Mesenchymal stem cell (in vitro differentiated cells and primary cell): ENCODE measurements at regions not wholly inside any gene's neighbourhood (a gene's known extent, or its start where the extent isn't known, plus 50 kb on each side); places are given as distances from the start of the nearest gene placed in this dataset.

Source experiments
- DNase-seq: peaks from one replicate; pipeline ENCODE4 v3.0.0-alpha.2; 2013
- H2AFZ ChIP-seq: one replicate; pipeline ENCODE4 v1.6.1; 2013; ENCODE audit warnings: low read depth, mild to moderate bottlenecking, control low read depth, inconsistent platforms, low read length, moderate library complexity
- H2AK5ac ChIP-seq: 2 replicates; pipeline ENCODE4 v1.6.1; 2013; ENCODE audit warnings: low read length, moderate library complexity, mild to moderate bottlenecking, inconsistent platforms; ENCODE audit not compliant: severe bottlenecking
- H2BK120ac ChIP-seq: one replicate; pipeline ENCODE4 v1.6.1; 2013; ENCODE audit warnings: low read depth, mild to moderate bottlenecking, inconsistent platforms, low read length, moderate library complexity
- H2BK12ac ChIP-seq, 2 experiments: one replicate each; pipeline ENCODE4 v1.6.1; 2013; ENCODE audit warnings: inconsistent platforms in 2 of 2, low read length in 2 of 2, mild to moderate bottlenecking in 2 of 2, moderate library complexity in 2 of 2, control low read depth in 1 of 2
- H2BK15ac ChIP-seq: one replicate; pipeline ENCODE4 v1.6.1; 2013; ENCODE audit warnings: mild to moderate bottlenecking, low read depth, inconsistent platforms; ENCODE audit not compliant: poor library complexity, severe bottlenecking
- H2BK5ac ChIP-seq: 2 replicates; pipeline ENCODE4 v1.6.1; 2013; ENCODE audit warnings: low read depth, mild to moderate bottlenecking, low read length, control low read depth, inconsistent platforms; ENCODE audit not compliant: poor library complexity, severe bottlenecking
- H3K14ac ChIP-seq, 2 experiments: one replicate each; pipeline ENCODE4 v1.6.1; 2013; ENCODE audit warnings: inconsistent platforms in 2 of 2, low read length in 2 of 2, control low read depth in 1 of 2, mild to moderate bottlenecking in 1 of 2, moderate library complexity in 1 of 2
- H3K18ac ChIP-seq, 2 experiments: one replicate each; pipeline ENCODE4 v1.6.1; 2013; ENCODE audit warnings: inconsistent platforms in 2 of 2, low read length in 2 of 2, control low read depth in 1 of 2, low read depth in 1 of 2, mild to moderate bottlenecking in 1 of 2
- H3K23ac ChIP-seq, 2 experiments: one replicate each; pipeline ENCODE4 v1.6.1; 2013; ENCODE audit warnings: inconsistent platforms in 2 of 2, low read length in 2 of 2, mild to moderate bottlenecking in 2 of 2, moderate library complexity in 2 of 2, control low read depth in 1 of 2
- H3K27ac ChIP-seq: 2 replicates; pipeline ENCODE4 v1.5.1; 2013; ENCODE audit warnings: mild to moderate bottlenecking, moderate library complexity, low read length, control low read depth, inconsistent platforms; ENCODE audit not compliant: poor library complexity, severe bottlenecking
- H3K27me3 ChIP-seq, 2 experiments: 2 replicates each; pipeline versions ENCODE4 v1.6.1 to v1.7.0; 2013; ENCODE audit warnings: low read length in 2 of 2, mild to moderate bottlenecking in 2 of 2, moderate library complexity in 2 of 2, control low read depth in 1 of 2, inconsistent platforms in 1 of 2; ENCODE audit not compliant: control insufficient read depth in 1 of 2, insufficient read depth in 1 of 2
- H3K36me3 ChIP-seq, 2 experiments: 2 replicates each; pipeline versions ENCODE4 v1.6.1 to v1.7.0; 2013; ENCODE audit warnings: low read length in 2 of 2, control low read depth in 1 of 2, inconsistent platforms in 1 of 2, low read depth in 1 of 2, mild to moderate bottlenecking in 1 of 2; ENCODE audit not compliant: insufficient read depth in 2 of 2, control insufficient read depth in 1 of 2
- H3K4ac ChIP-seq, 2 experiments: one replicate each; pipeline ENCODE4 v1.6.1; 2013; ENCODE audit warnings: inconsistent platforms in 2 of 2, low read length in 2 of 2, mild to moderate bottlenecking in 2 of 2, moderate library complexity in 2 of 2, control low read depth in 1 of 2, low read depth in 1 of 2
- H3K4me1 ChIP-seq: 2 replicates; pipeline ENCODE4 v1.6.1; 2013; ENCODE audit warnings: low read depth, low read length, control low read depth; ENCODE audit not compliant: control insufficient read depth, insufficient read depth
- H3K4me2 ChIP-seq: 2 replicates; pipeline ENCODE4 v1.6.1; 2013; ENCODE audit warnings: low read length, mild to moderate bottlenecking, inconsistent platforms; ENCODE audit not compliant: poor library complexity, severe bottlenecking
- H3K4me3 ChIP-seq, 2 experiments: 2 replicates each; pipeline versions ENCODE4 v1.5.1 to v1.7.0; 2013; ENCODE audit warnings: low read length in 2 of 2, mild to moderate bottlenecking in 2 of 2, control low read depth in 1 of 2, low read depth in 1 of 2; ENCODE audit not compliant: insufficient read depth in 1 of 2
- H3K79me1 ChIP-seq: replicated peaks from 2 replicates; pipeline ENCODE4 v1.6.1; 2013; ENCODE audit warnings: mild to moderate bottlenecking, control low read depth, low read length, inconsistent platforms; ENCODE audit not compliant: poor library complexity, severe bottlenecking
- H3K9ac ChIP-seq: 2 replicates; pipeline ENCODE4 v1.7.0; 2013; ENCODE audit warnings: mild to moderate bottlenecking, low read length, moderate library complexity
- H3K9me3 ChIP-seq: 2 replicates; pipeline ENCODE4 v1.7.0; 2013; ENCODE audit warnings: mild to moderate bottlenecking, low read length; ENCODE audit not compliant: control insufficient read depth
- H4K8ac ChIP-seq: one replicate; pipeline ENCODE4 v1.6.1; 2013; ENCODE audit warnings: inconsistent platforms, mild to moderate bottlenecking, low read length, moderate library complexity
- H4K91ac ChIP-seq: one replicate; pipeline ENCODE4 v1.6.1; 2013; ENCODE audit warnings: mild to moderate bottlenecking, low read length, inconsistent platforms
- WGBS: methylation state at CpG from one replicate; pipeline ENCODE4 v1.1.7; 2013; ENCODE audit warnings: mixed read lengths; 5-methylcytosine and 5-hydroxymethylcytosine counted together

GRCh38 chr2:12264146-12264545 lies 452.6 kb upstream of the TRIB2 start:
- Histone ChIP-seq H3K27ac (no peak overlapping the region), H2BK120ac (no peak overlapping the region), H3K36me3 (no peaks in the 10 kb centered on the region), H3K4me2 (no peak overlapping the region), H3K9me3 (no peaks in the 10 kb centered on the region), H3K4me1 (peaks cover 1% of the 10 kb centered on the region), H2BK15ac (no peak overlapping the region), H3K14ac (no peak overlapping the region), H4K8ac (no peak overlapping the region), H3K27me3 (no peaks in the 10 kb centered on the region), H2BK5ac (no peak overlapping the region), H3K23ac (no peak overlapping the region), H3K4me3 (no peak overlapping the region), H3K18ac (no peak overlapping the region), H3K9ac (no peak overlapping the region), H2BK12ac (no peak overlapping the region), H2AFZ (no peak overlapping the region), H3K4ac (no peak overlapping the region), H4K91ac (no peak overlapping the region), H3K79me1 (no peaks in the 10 kb centered on the region), H2AK5ac (no peak overlapping the region)
- WGBS: 94% methylated on average over 1 of the region's 1 CpG
- DNase-seq: no peak

DNA sequence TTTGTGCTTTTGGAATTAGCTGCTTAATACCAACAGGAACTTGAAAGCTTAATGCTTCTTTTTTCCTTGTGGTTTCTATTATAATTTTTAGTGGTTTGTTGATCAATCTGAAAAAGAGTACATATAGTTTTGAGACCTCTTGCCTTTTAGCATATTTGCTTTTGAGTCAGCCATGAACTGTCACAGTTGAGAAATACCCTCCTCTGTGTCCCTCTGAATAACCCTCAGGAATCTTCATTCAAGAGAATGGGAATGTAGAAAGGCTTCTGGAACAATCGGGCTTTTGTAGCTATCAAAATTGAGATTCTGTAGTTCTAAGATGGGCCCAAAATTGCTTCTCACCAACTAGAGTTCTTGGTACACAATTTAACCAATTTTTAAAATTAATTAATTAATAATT lies 451.1 kb upstream of the TRIB2 start:
- no peak overlapping the region for H3K23ac ChIP-seq
- no peaks in the 10 kb centered on the region for H3K9me3 ChIP-seq

DNA sequence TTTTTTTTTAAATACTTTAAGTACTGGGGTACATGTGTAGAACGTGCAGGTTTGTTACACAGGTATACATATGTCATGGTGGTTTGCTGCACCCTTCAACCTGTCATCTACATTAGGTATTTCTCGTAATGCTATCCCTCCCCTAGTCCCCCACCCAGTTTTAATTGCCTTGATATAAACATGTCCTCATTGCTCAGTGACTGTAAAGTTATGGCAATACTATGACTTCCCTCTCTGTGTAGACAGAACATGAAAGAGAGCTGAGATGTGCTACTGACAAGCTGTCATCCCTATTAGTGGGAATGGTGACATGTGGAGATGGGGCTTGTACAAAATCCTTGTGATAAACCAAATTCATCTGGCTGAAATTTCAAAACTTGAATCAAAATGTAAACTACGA lies 449.7 kb upstream of the TRIB2 start:
- Histone ChIP-seq H3K4me3 (no peak overlapping the region), H3K4me1 (peaks cover 1% of the 10 kb centered on the region), H2BK120ac (no peak overlapping the region), H4K8ac (no peak overlapping the region), H3K79me1 (no peaks in the 10 kb centered on the region), H3K14ac (no peak overlapping the region), H3K9me3 (no peaks in the 10 kb centered on the region), H3K4ac (no peak overlapping the region), H3K36me3 (no peaks in the 10 kb centered on the region), H2BK5ac (no peak overlapping the region), H3K4me2 (no peak overlapping the region), H2BK15ac (no peak overlapping the region), H2BK12ac (no peak overlapping the region), H4K91ac (no peak overlapping the region), H3K27me3 (no peaks in the 10 kb centered on the region), H3K18ac (no peak overlapping the region), H3K23ac (no peak overlapping the region), H2AFZ (no peak overlapping the region), H3K9ac (no peak overlapping the region), H2AK5ac (no peak overlapping the region), H3K27ac (no peak overlapping the region)
- WGBS: 100% methylated on average over 1 of the region's 3 CpGs
- DNase-seq: no peak

More for the DNA sequence above, 451.1 kb upstream of the TRIB2 start:
- Histone ChIP-seq H4K8ac (no peak overlapping the region), H4K91ac (no peak overlapping the region), H3K14ac (no peak overlapping the region), H3K27me3 (no peaks in the 10 kb centered on the region), H3K4me3 (no peak overlapping the region), H3K4ac (no peak overlapping the region), H3K9ac (no peak overlapping the region), H3K4me1 (peaks cover 1% of the 10 kb centered on the region), H2AFZ (no peak overlapping the region), H2BK120ac (no peak overlapping the region), H3K79me1 (no peaks in the 10 kb centered on the region), H2BK12ac (no peak overlapping the region), H3K18ac (no peak overlapping the region), H3K36me3 (no peaks in the 10 kb centered on the region), H2BK15ac (no peak overlapping the region), H3K27ac (no peak overlapping the region), H2AK5ac (no peak overlapping the region), H2BK5ac (no peak overlapping the region), H3K4me2 (no peak overlapping the region)
- WGBS: no CpG with 5 or more reads among the region's 1 CpG
- peak; percentile 8 for DNase-seq

GRCh38 chr2:12269041-12269972 lies 447.4 kb upstream of the TRIB2 start:
- H3K9ac ChIP-seq: no peak overlapping the region
- H3K23ac ChIP-seq: no peak overlapping the region
- no peak overlapping the region for H3K4me2 ChIP-seq
- H3K4ac ChIP-seq: no peak overlapping the region
- no peak for DNase-seq
- no peak overlapping the region for H4K8ac ChIP-seq
- no peak overlapping the region for H2AK5ac ChIP-seq
- H4K91ac ChIP-seq: no peak overlapping the region
- H2AFZ ChIP-seq: no peak overlapping the region
- no peaks in the 10 kb centered on the region for H3K36me3 ChIP-seq
- no peaks in the 10 kb centered on the region for H3K4me1 ChIP-seq
- H2BK5ac ChIP-seq: no peak overlapping the region
- H2BK15ac ChIP-seq: no peak overlapping the region
- H3K79me1 ChIP-seq: no peaks in the 10 kb centered on the region
- no peaks in the 10 kb centered on the region for H3K27me3 ChIP-seq
- H3K14ac ChIP-seq: no peak overlapping the region
- 92% methylated on average over 7 of the region's 7 CpGs for WGBS
- no peak overlapping the region for H2BK120ac ChIP-seq
- no peak overlapping the region for H3K18ac ChIP-seq
- no peak overlapping the region for H2BK12ac ChIP-seq
- no peak overlapping the region for H3K4me3 ChIP-seq
- no peaks in the 10 kb centered on the region for H3K9me3 ChIP-seq
- no peak overlapping the region for H3K27ac ChIP-seq
